ENCODE measurements at regions not wholly inside any gene's neighbourhood (a gene's known extent, or its start where the extent isn't known, plus 50 kb on each side); places are given as distances from the start of the nearest gene placed in this dataset.

GRCh38 chr1:117678246-117678977 is 72.6 kb downstream of the TENT5C start:
- TF ChIP-seq, protein P1, sequence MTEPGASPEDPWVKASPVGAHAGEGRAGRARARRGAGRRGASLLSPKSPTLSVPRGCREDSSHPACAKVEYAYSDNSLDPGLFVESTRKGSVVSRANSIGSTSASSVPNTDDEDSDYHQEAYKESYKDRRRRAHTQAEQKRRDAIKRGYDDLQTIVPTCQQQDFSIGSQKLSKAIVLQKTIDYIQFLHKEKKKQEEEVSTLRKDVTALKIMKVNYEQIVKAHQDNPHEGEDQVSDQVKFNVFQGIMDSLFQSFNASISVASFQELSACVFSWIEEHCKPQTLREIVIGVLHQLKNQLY (CRISPR knock-in tag; IDR thresholded peaks at IDR 0.05): no peak
- TF ChIP-seq GABPB1 (CRISPR knock-in tag; IDR thresholded peaks at IDR 0.05) (no peak), HMGA2 (CRISPR knock-in tag; IDR thresholded peaks at IDR 0.05) (no peak), ZNF263 (CRISPR knock-in tag; IDR thresholded peaks at IDR 0.05; ENCODE audit: low read depth) (no peak)
- ATAC-seq (no peak), DNase-seq (ENCODE audit: low spot score) (no peak)
- Mint-ChIP-seq H3K4me3 (no peak overlapping the region), H3K27ac (no peak overlapping the region), H3K36me3 (no peaks in the 10 kb centered on the region), H3K4me1 (peaks cover 7% of the 10 kb centered on the region; the same call in 1 of the 2 replicates), H3K9me3 (no peaks in the 10 kb centered on the region), H3K27me3 (ENCODE audit: low read depth) (no peaks in the 10 kb centered on the region)
- ChIA-PET CTCF (interaction anchor here (1.2 to 2.0 kb wide), 2 partner anchors 76 to 81 kb away, joined by 3 to 6 read pairs; no protein-coding TSS in a partner anchor), POLR2A (interaction anchor here (0.6 kb wide), 1 partner anchor 1455 kb away, joined by 3 read pairs; no protein-coding TSS in a partner anchor)

DNA sequence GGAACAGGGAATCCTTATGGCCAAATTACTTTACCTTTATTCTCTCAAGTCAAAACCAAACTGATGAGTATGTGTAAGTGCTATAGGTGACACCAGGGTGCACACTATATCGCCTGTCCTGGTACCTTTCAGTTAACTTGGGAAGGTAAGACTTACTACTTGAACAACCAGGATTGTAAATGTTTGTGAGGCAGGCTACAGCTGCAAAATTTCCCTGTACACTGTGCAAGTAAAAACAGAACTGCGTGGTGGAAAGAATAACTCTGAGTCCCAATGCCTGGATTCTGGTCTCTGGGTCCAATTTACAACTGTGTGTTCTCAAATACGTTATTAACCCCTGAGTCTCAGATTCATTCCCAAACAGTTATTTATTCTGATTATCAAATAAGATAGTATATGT is 73.5 kb downstream of the TENT5C start:
- TF ChIP-seq NFYB (CRISPR knock-in tag; conservative IDR thresholded peaks at IDR 0.05; ENCODE audit: low read depth) (no peak), NR3C1 (CRISPR knock-in tag; conservative IDR thresholded peaks at IDR 0.05; ENCODE audit: low read depth) (no peak), OVOL2 (CRISPR knock-in tag; IDR thresholded peaks at IDR 0.05; ENCODE audit: borderline replicate concordance) (no peak), KAT7 (CRISPR knock-in tag; IDR thresholded peaks at IDR 0.05; ENCODE audit: borderline replicate concordance) (no peak), ZNF317 (CRISPR knock-in tag; IDR thresholded peaks at IDR 0.05; ENCODE audit: borderline replicate concordance, low read depth) (no peak), GABPB1 (CRISPR knock-in tag; IDR thresholded peaks at IDR 0.05) (no peak), ZNF671 (CRISPR knock-in tag; IDR thresholded peaks at IDR 0.05) (no peak), ZBTB21 (CRISPR knock-in tag; IDR thresholded peaks at IDR 0.05; ENCODE audit: borderline replicate concordance) (no peak), ZNF423 (CRISPR knock-in tag; IDR thresholded peaks at IDR 0.05) (no peak), MYBL2 (CRISPR knock-in tag; IDR thresholded peaks at IDR 0.05) (no peak)
- TF ChIP-seq, protein P2, sequence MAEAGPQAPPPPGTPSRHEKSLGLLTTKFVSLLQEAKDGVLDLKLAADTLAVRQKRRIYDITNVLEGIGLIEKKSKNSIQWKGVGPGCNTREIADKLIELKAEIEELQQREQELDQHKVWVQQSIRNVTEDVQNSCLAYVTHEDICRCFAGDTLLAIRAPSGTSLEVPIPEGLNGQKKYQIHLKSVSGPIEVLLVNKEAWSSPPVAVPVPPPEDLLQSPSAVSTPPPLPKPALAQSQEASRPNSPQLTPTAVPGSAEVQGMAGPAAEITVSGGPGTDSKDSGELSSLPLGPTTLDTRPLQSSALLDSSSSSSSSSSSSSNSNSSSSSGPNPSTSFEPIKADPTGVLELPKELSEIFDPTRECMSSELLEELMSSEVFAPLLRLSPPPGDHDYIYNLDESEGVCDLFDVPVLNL (CRISPR knock-in tag; IDR thresholded peaks at IDR 0.05; ENCODE audit: borderline replicate concordance, low read depth): no peak
- TF ChIP-seq, protein P1 (CRISPR knock-in tag; IDR thresholded peaks at IDR 0.05): no peak
- TF ChIP-seq, protein P3, sequence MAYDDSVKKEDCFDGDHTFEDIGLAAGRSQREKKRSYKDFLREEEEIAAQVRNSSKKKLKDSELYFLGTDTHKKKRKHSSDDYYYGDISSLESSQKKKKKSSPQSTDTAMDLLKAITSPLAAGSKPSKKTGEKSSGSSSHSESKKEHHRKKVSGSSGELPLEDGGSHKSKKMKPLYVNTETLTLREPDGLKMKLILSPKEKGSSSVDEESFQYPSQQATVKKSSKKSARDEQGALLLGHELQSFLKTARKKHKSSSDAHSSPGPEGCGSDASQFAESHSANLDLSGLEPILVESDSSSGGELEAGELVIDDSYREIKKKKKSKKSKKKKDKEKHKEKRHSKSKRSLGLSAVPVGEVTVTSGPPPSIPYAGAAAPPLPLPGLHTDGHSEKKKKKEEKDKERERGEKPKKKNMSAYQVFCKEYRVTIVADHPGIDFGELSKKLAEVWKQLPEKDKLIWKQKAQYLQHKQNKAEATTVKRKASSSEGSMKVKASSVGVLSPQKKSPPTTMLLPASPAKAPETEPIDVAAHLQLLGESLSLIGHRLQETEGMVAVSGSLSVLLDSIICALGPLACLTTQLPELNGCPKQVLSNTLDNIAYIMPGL (CRISPR knock-in tag; IDR thresholded peaks at IDR 0.05): no peak
- no peak overlapping the region for H3K27ac Mint-ChIP-seq
- ATAC-seq (no peak), DNase-seq (ENCODE audit: low spot score) (no peak)
- peaks cover 7% of the 10 kb centered on the region; the same call in 1 of the 2 replicates for H3K4me1 Mint-ChIP-seq
- no peaks in the 10 kb centered on the region for H3K36me3 Mint-ChIP-seq
- no peaks in the 10 kb centered on the region for H3K27me3 Mint-ChIP-seq (ENCODE audit: low read depth)
- no peaks in the 10 kb centered on the region for H3K9me3 Mint-ChIP-seq
- ChIA-PET POLR2A (no interaction called here), CTCF (no interaction called here)
- no peak overlapping the region for H3K4me3 Mint-ChIP-seq

GRCh38 chr1:117679868-117680267 is 74.0 kb downstream of the TENT5C start:
- ChIA-PET CTCF (interaction anchor here (1.4 kb wide), 1 partner anchor 78 kb away, joined by 3 read pairs; no protein-coding TSS in a partner anchor), POLR2A (no interaction called here)
- Mint-ChIP-seq H3K27ac (no peak overlapping the region), H3K36me3 (no peaks in the 10 kb centered on the region), H3K4me1 (peaks cover 7% of the 10 kb centered on the region; the same call in 1 of the 2 replicates), H3K27me3 (ENCODE audit: low read depth) (no peaks in the 10 kb centered on the region), H3K9me3 (no peaks in the 10 kb centered on the region), H3K4me3 (no peak overlapping the region)
- ATAC-seq (no peak), DNase-seq (ENCODE audit: low spot score) (no peak)
- TF ChIP-seq NR1H2 (CRISPR knock-in tag; IDR thresholded peaks at IDR 0.05) (no peak), SOX15 (CRISPR knock-in tag; IDR thresholded peaks at IDR 0.05) (no peak), NR3C1 (CRISPR knock-in tag; conservative IDR thresholded peaks at IDR 0.05; ENCODE audit: low read depth) (no peak), ZSCAN18 (CRISPR knock-in tag; IDR thresholded peaks at IDR 0.05) (no peak), NFE2L1 (CRISPR knock-in tag; IDR thresholded peaks at IDR 0.05) (no peak), CBFB (CRISPR knock-in tag; IDR thresholded peaks at IDR 0.05; ENCODE audit: low read depth) (no peak), ZNF317 (CRISPR knock-in tag; IDR thresholded peaks at IDR 0.05; ENCODE audit: borderline replicate concordance, low read depth) (no peak), PRDM15 (CRISPR knock-in tag; IDR thresholded peaks at IDR 0.05) (no peak)
- TF ChIP-seq, protein P1 (CRISPR knock-in tag; IDR thresholded peaks at IDR 0.05): no peak

Data from WTC11 (cell line).